ENCODE measurements at regions not wholly inside any gene's neighbourhood (a gene's known extent, or its start where the extent isn't known, plus 50 kb on each side); places are given as distances from the start of the nearest gene placed in this dataset.

- no peak for DNase-seq
- no peak overlapping the region for H3K9ac ChIP-seq (ENCODE audit: low read length)
- H3K4me3 ChIP-seq (ENCODE audit: low read length): no peak overlapping the region
- H4K20me1 ChIP-seq (ENCODE audit: insufficient read depth, low read depth, low read length): no peaks in the 10 kb centered on the region
- H3K4me1 ChIP-seq (ENCODE audit: low read length): no peaks in the 10 kb centered on the region
- no peaks in the 10 kb centered on the region for H3K79me2 ChIP-seq (ENCODE audit: low read length)
- H3K36me3 ChIP-seq (ENCODE audit: insufficient read depth, low read length): no peaks in the 10 kb centered on the region
- H3K4me2 ChIP-seq (ENCODE audit: low read depth, low read length, poor library complexity, severe bottlenecking): no peak overlapping the region
- no peaks in the 10 kb centered on the region for H3K27me3 ChIP-seq (ENCODE audit: low read length)
- H3K27ac ChIP-seq (ENCODE audit: low read length): no peak overlapping the region
- no peaks in the 10 kb centered on the region for H3K9me2 ChIP-seq (replicated peaks; ENCODE audit: insufficient read depth, low read length)
- H3K9me3 ChIP-seq (ENCODE audit: low read length): no peaks in the 10 kb centered on the region
- no peak overlapping the region for H2AFZ ChIP-seq (ENCODE audit: low read length)
Observed at GRCh38 chr16:9528511-9529079, 437.2 kb downstream of the HAPSTR1 start.

GRCh38 chr16:9533042-9533441 is 441.6 kb downstream of the HAPSTR1 start:
- DNase-seq: no peak
- Histone ChIP-seq H3K4me1 (ENCODE audit: low read length) (no peaks in the 10 kb centered on the region), H3K36me3 (ENCODE audit: insufficient read depth, low read length) (no peaks in the 10 kb centered on the region), H4K20me1 (ENCODE audit: insufficient read depth, low read depth, low read length) (no peaks in the 10 kb centered on the region), H3K4me2 (ENCODE audit: low read depth, low read length, poor library complexity, severe bottlenecking) (no peak overlapping the region), H2AFZ (ENCODE audit: low read length) (no peak overlapping the region), H3K27me3 (ENCODE audit: low read length) (no peaks in the 10 kb centered on the region), H3K9me2 (replicated peaks; ENCODE audit: insufficient read depth, low read length) (no peaks in the 10 kb centered on the region), H3K27ac (ENCODE audit: low read length) (no peak overlapping the region), H3K79me2 (ENCODE audit: low read length) (no peaks in the 10 kb centered on the region), H3K4me3 (ENCODE audit: low read length) (no peak overlapping the region), H3K9ac (ENCODE audit: low read length) (no peak overlapping the region), H3K9me3 (ENCODE audit: low read length) (no peaks in the 10 kb centered on the region)

- Histone ChIP-seq H3K9me2 (replicated peaks; ENCODE audit: insufficient read depth, low read length) (no peaks in the 10 kb centered on the region), H4K20me1 (ENCODE audit: insufficient read depth, low read depth, low read length) (no peaks in the 10 kb centered on the region)
Observed at GRCh38 chr16:9534759-9535158, 443.3 kb downstream of the HAPSTR1 start.

GRCh38 chr16:9536905-9537304 is 445.5 kb downstream of the HAPSTR1 start:
- Histone ChIP-seq H2AFZ (ENCODE audit: low read length) (no peak overlapping the region), H3K79me2 (ENCODE audit: low read length) (no peaks in the 10 kb centered on the region), H3K9ac (ENCODE audit: low read length) (no peak overlapping the region), H3K4me1 (ENCODE audit: low read length) (no peaks in the 10 kb centered on the region), H3K4me2 (ENCODE audit: low read depth, low read length, poor library complexity, severe bottlenecking) (no peak overlapping the region), H4K20me1 (ENCODE audit: insufficient read depth, low read depth, low read length) (no peaks in the 10 kb centered on the region), H3K9me2 (replicated peaks; ENCODE audit: insufficient read depth, low read length) (no peaks in the 10 kb centered on the region), H3K27ac (ENCODE audit: low read length) (no peak overlapping the region), H3K27me3 (ENCODE audit: low read length) (no peaks in the 10 kb centered on the region), H3K36me3 (ENCODE audit: insufficient read depth, low read length) (no peaks in the 10 kb centered on the region), H3K4me3 (ENCODE audit: low read length) (no peak overlapping the region), H3K9me3 (ENCODE audit: low read length) (no peaks in the 10 kb centered on the region)
- DNase-seq: no peak

More at GRCh38 chr16:9534759-9535158, 443.3 kb downstream of the HAPSTR1 start:
- H3K36me3 ChIP-seq (ENCODE audit: insufficient read depth, low read length): no peaks in the 10 kb centered on the region
- no peak overlapping the region for H3K9ac ChIP-seq (ENCODE audit: low read length)
- no peaks in the 10 kb centered on the region for H3K79me2 ChIP-seq (ENCODE audit: low read length)
- no peaks in the 10 kb centered on the region for H3K4me1 ChIP-seq (ENCODE audit: low read length)
- no peak for DNase-seq
- H2AFZ ChIP-seq (ENCODE audit: low read length): no peak overlapping the region
- no peak overlapping the region for H3K4me3 ChIP-seq (ENCODE audit: low read length)
- H3K27me3 ChIP-seq (ENCODE audit: low read length): no peaks in the 10 kb centered on the region
- no peaks in the 10 kb centered on the region for H3K9me3 ChIP-seq (ENCODE audit: low read length)
- no peak overlapping the region for H3K27ac ChIP-seq (ENCODE audit: low read length)
- no peak overlapping the region for H3K4me2 ChIP-seq (ENCODE audit: low read depth, low read length, poor library complexity, severe bottlenecking)

GRCh38 chr16:9539346-9539745 is 447.9 kb downstream of the HAPSTR1 start:
- H3K9me3 ChIP-seq (ENCODE audit: low read length): no peaks in the 10 kb centered on the region
- H4K20me1 ChIP-seq (ENCODE audit: insufficient read depth, low read depth, low read length): no peaks in the 10 kb centered on the region
- no peaks in the 10 kb centered on the region for H3K27me3 ChIP-seq (ENCODE audit: low read length)
- H3K9ac ChIP-seq (ENCODE audit: low read length): no peak overlapping the region
- no peak overlapping the region for H3K27ac ChIP-seq (ENCODE audit: low read length)
- H3K9me2 ChIP-seq (replicated peaks; ENCODE audit: insufficient read depth, low read length): no peaks in the 10 kb centered on the region
- H3K4me2 ChIP-seq (ENCODE audit: low read depth, low read length, poor library complexity, severe bottlenecking): no peak overlapping the region
- no peaks in the 10 kb centered on the region for H3K4me1 ChIP-seq (ENCODE audit: low read length)
- H3K4me3 ChIP-seq (ENCODE audit: low read length): no peak overlapping the region
- H2AFZ ChIP-seq (ENCODE audit: low read length): no peak overlapping the region
- H3K79me2 ChIP-seq (ENCODE audit: low read length): no peaks in the 10 kb centered on the region
- H3K36me3 ChIP-seq (ENCODE audit: insufficient read depth, low read length): no peaks in the 10 kb centered on the region
- no peak for DNase-seq

GRCh38 chr16:9541723-9542122 is 450.3 kb downstream of the HAPSTR1 start:
- Histone ChIP-seq H3K27me3 (ENCODE audit: low read length) (no peaks in the 10 kb centered on the region), H3K4me1 (ENCODE audit: low read length) (no peaks in the 10 kb centered on the region), H3K4me2 (ENCODE audit: low read depth, low read length, poor library complexity, severe bottlenecking) (no peak overlapping the region), H3K9me3 (ENCODE audit: low read length) (no peaks in the 10 kb centered on the region), H3K79me2 (ENCODE audit: low read length) (no peaks in the 10 kb centered on the region), H3K9me2 (replicated peaks; ENCODE audit: insufficient read depth, low read length) (no peaks in the 10 kb centered on the region), H3K9ac (ENCODE audit: low read length) (no peak overlapping the region), H3K27ac (ENCODE audit: low read length) (no peak overlapping the region), H3K36me3 (ENCODE audit: insufficient read depth, low read length) (no peaks in the 10 kb centered on the region), H4K20me1 (ENCODE audit: insufficient read depth, low read depth, low read length) (no peaks in the 10 kb centered on the region), H2AFZ (ENCODE audit: low read length) (no peak overlapping the region), H3K4me3 (ENCODE audit: low read length) (no peak overlapping the region)
- no peak for DNase-seq

- no peak overlapping the region for H3K9ac ChIP-seq (ENCODE audit: low read length)
- H3K27ac ChIP-seq (ENCODE audit: low read length): no peak overlapping the region
- no peaks in the 10 kb centered on the region for H4K20me1 ChIP-seq (ENCODE audit: insufficient read depth, low read depth, low read length)
- H3K27me3 ChIP-seq (ENCODE audit: low read length): no peaks in the 10 kb centered on the region
- no peak for DNase-seq
- no peaks in the 10 kb centered on the region for H3K9me3 ChIP-seq (ENCODE audit: low read length)
- H3K4me3 ChIP-seq (ENCODE audit: low read length): no peak overlapping the region
- no peaks in the 10 kb centered on the region for H3K36me3 ChIP-seq (ENCODE audit: insufficient read depth, low read length)
- no peak overlapping the region for H2AFZ ChIP-seq (ENCODE audit: low read length)
- no peak overlapping the region for H3K4me2 ChIP-seq (ENCODE audit: low read depth, low read length, poor library complexity, severe bottlenecking)
- no peaks in the 10 kb centered on the region for H3K4me1 ChIP-seq (ENCODE audit: low read length)
- no peaks in the 10 kb centered on the region for H3K9me2 ChIP-seq (replicated peaks; ENCODE audit: insufficient read depth, low read length)
- H3K79me2 ChIP-seq (ENCODE audit: low read length): no peaks in the 10 kb centered on the region
Observed at GRCh38 chr16:9542165-9542755, 450.8 kb downstream of the HAPSTR1 start.

- H3K27me3 ChIP-seq (ENCODE audit: low read length): no peaks in the 10 kb centered on the region; the same call in 1 of the 2 replicates
- H3K4me3 ChIP-seq (ENCODE audit: low read length): no peak overlapping the region
- H3K4me1 ChIP-seq (ENCODE audit: low read length): no peaks in the 10 kb centered on the region
- no peak overlapping the region for H3K27ac ChIP-seq (ENCODE audit: low read length)
- H3K36me3 ChIP-seq (ENCODE audit: insufficient read depth, low read length): no peaks in the 10 kb centered on the region
- no peaks in the 10 kb centered on the region for H3K9me3 ChIP-seq (ENCODE audit: low read length)
- H4K20me1 ChIP-seq (ENCODE audit: insufficient read depth, low read depth, low read length): no peaks in the 10 kb centered on the region
- H3K79me2 ChIP-seq (ENCODE audit: low read length): no peaks in the 10 kb centered on the region
- H3K9me2 ChIP-seq (replicated peaks; ENCODE audit: insufficient read depth, low read length): no peaks in the 10 kb centered on the region
- H2AFZ ChIP-seq (ENCODE audit: low read length): no peak overlapping the region
- no peak overlapping the region for H3K4me2 ChIP-seq (ENCODE audit: low read depth, low read length, poor library complexity, severe bottlenecking)
- H3K9ac ChIP-seq (ENCODE audit: low read length): no peak overlapping the region
- no peak for DNase-seq
Observed at GRCh38 chr16:9545522-9546437, 454.3 kb downstream of the HAPSTR1 start.
